ENCODE measurements at regions not wholly inside any gene's neighbourhood (a gene's known extent, or its start where the extent isn't known, plus 50 kb on each side); places are given as distances from the start of the nearest gene placed in this dataset.
"Not testable (repeated sequence)": the region's sequence is repeated elsewhere in the genome, so short reads cannot be mapped to it uniquely, and the experiment has no call there.

DNA sequence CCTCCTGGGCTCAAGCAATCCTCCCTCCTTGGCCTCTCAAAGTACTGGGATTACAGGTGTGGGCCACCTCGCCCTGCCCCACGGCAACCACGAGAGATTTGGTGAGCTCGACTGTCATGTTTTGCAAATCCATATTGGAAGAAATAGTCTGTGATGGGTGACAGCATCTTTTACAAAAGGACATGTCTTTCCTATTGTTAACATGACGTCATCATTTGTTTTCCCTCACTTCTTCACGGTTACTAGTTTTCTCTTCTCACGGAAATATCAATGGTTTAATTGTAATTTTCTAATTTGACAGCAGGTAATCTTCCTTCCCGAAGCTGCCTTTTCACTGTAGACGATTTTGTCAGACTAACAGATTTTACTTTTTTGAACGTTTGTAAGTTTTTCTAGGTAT lies 110.8 kb upstream of the GREM2 start:
- no peak for ATAC-seq
- no peaks in the 10 kb centered on the region for H3K36me3 ChIP-seq (ENCODE audit: control insufficient read depth, insufficient read depth, low read length)
- Mint-ChIP-seq H3K4me1 (no peaks in the 10 kb centered on the region), H3K27ac (no peak overlapping the region), H3K9me3 (no peaks in the 10 kb centered on the region), H3K27me3 (ENCODE audit: low read depth in 2 of 2) (peaks cover 8 to 18% of the 10 kb centered on the region in 2 donors), H3K4me3 (no peak overlapping the region), H3K36me3 (no peaks in the 10 kb centered on the region)
- no peak for TF ChIP-seq CTCF (IDR thresholded peaks at IDR 0.05)
- no peak for DNase-seq
- H3K4me3 ChIP-seq (ENCODE audit: low read length), result no peak overlapping the region
- H3K9me3 ChIP-seq (ENCODE audit: control insufficient read depth, insufficient read depth, low read length), result peaks cover 3% of the 10 kb centered on the region
- no peaks in the 10 kb centered on the region for H3K27me3 ChIP-seq (ENCODE audit: control insufficient read depth, insufficient read depth, low read length)
- no peaks in the 10 kb centered on the region for H3K4me1 ChIP-seq (ENCODE audit: control insufficient read depth, insufficient read depth, low read length)
- intact Hi-C loops (cut with micrococcal nuclease), result no loop called here
- 93% methylated on average over 8 of the region's 10 CpGs for WGBS (ENCODE audit: insufficient coverage)
- no peak overlapping the region for H3K27ac ChIP-seq (ENCODE audit: low read length)

- no peaks in the 10 kb centered on the region for H3K9me3 ChIP-seq (ENCODE audit: control insufficient read depth, insufficient read depth, low read length)
- no peaks in the 10 kb centered on the region for H3K4me1 ChIP-seq (ENCODE audit: control insufficient read depth, insufficient read depth, low read length)
- no peaks in the 10 kb centered on the region for H3K4me1 Mint-ChIP-seq
- no peak for TF ChIP-seq CTCF (IDR thresholded peaks at IDR 0.05)
- DNase-seq (no peak), ATAC-seq (no peak)
- H3K4me3 Mint-ChIP-seq, result no peak overlapping the region
- WGBS (ENCODE audit: insufficient coverage), result 74% methylated on average over 4 of the region's 6 CpGs
- no peaks in the 10 kb centered on the region for H3K36me3 Mint-ChIP-seq
- peaks cover 8 to 18% of the 10 kb centered on the region in 2 donors for H3K27me3 Mint-ChIP-seq (ENCODE audit: low read depth in 2 of 2)
- no peaks in the 10 kb centered on the region for H3K9me3 Mint-ChIP-seq
- H3K27me3 ChIP-seq (ENCODE audit: control insufficient read depth, insufficient read depth, low read length), result no peaks in the 10 kb centered on the region
- intact Hi-C loops (cut with micrococcal nuclease), result no loop called here
- no peak overlapping the region for H3K4me3 ChIP-seq (ENCODE audit: low read length)
- no peak overlapping the region for H3K27ac ChIP-seq (ENCODE audit: low read length)
- H3K27ac Mint-ChIP-seq, result no peak overlapping the region
- H3K36me3 ChIP-seq (ENCODE audit: control insufficient read depth, insufficient read depth, low read length), result no peaks in the 10 kb centered on the region
Measured at GRCh38 chr1:240720976-240721375, 109.0 kb upstream of the GREM2 start.

DNA sequence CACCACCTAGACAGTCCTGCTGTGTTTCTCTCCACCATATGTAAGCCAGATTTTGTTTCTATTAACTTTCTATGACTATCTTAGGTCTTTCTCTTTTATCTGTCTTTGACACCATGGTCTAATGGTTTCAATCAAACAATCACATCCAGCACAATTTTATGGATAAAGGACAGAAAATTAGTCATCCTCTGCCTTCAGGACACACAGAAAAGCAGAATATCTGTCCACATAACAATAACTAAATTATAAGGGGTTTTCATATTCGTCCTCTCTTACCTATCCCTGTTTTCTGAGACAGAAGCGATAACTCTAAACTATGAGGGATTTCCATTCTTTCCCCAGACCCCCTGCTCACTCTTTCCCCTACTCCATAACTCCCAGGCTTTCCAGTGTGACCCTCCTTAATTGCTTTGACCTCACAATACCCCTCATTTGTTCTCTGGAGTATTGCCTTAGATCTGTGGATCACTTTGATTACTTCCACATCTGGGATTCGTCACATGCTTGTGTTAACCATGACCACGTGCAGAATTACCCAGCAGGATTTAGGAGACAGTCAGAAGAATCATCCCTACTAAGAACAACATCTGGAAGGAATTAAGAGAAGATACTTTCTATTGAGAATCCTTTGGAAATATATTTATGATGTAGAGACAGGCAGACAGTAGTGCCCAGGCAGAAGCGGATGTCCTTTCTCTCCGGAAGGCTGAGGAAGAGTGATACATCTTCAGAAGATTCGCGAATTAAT lies 108.2 kb upstream of the GREM2 start:
- H3K4me1 ChIP-seq (ENCODE audit: control insufficient read depth, insufficient read depth, low read length), result no peaks in the 10 kb centered on the region
- no peaks in the 10 kb centered on the region for H3K9me3 ChIP-seq (ENCODE audit: control insufficient read depth, insufficient read depth, low read length)
- Mint-ChIP-seq H3K4me3 (no peak overlapping the region), H3K27me3 (ENCODE audit: low read depth in 2 of 2) (peaks cover 8 to 18% of the 10 kb centered on the region in 2 donors), H3K4me1 (no peaks in the 10 kb centered on the region), H3K27ac (no peak overlapping the region), H3K36me3 (no peaks in the 10 kb centered on the region), H3K9me3 (no peaks in the 10 kb centered on the region)
- ATAC-seq (no peak), DNase-seq (no peak)
- no peak overlapping the region for H3K4me3 ChIP-seq (ENCODE audit: low read length)
- H3K27ac ChIP-seq (ENCODE audit: low read length), result no peak overlapping the region
- TF ChIP-seq CTCF (IDR thresholded peaks at IDR 0.05), result no peak
- H3K27me3 ChIP-seq (ENCODE audit: control insufficient read depth, insufficient read depth, low read length), result no peaks in the 10 kb centered on the region
- H3K36me3 ChIP-seq (ENCODE audit: control insufficient read depth, insufficient read depth, low read length), result no peaks in the 10 kb centered on the region
- intact Hi-C loops (cut with micrococcal nuclease), result no loop called here
- WGBS (ENCODE audit: insufficient coverage), result 82% methylated on average over 7 of the region's 8 CpGs

GRCh38 chr1:240716538-240716937 lies 104.6 kb upstream of the GREM2 start:
- H3K27ac Mint-ChIP-seq; H3K27me3 ChIP-seq (ENCODE audit: control insufficient read depth, insufficient read depth, low read length); DNase-seq; ATAC-seq; H3K4me1 ChIP-seq (ENCODE audit: control insufficient read depth, insufficient read depth, low read length); intact Hi-C loops (cut with micrococcal nuclease); H3K4me3 ChIP-seq (ENCODE audit: low read length); H3K4me1 Mint-ChIP-seq; H3K9me3 ChIP-seq (ENCODE audit: control insufficient read depth, insufficient read depth, low read length); H3K4me3 Mint-ChIP-seq; H3K36me3 Mint-ChIP-seq; H3K36me3 ChIP-seq (ENCODE audit: control insufficient read depth, insufficient read depth, low read length); H3K27ac ChIP-seq (ENCODE audit: low read length); H3K9me3 Mint-ChIP-seq: not testable (repeated sequence)
- 97% methylated on average over 3 of the region's 4 CpGs for WGBS (ENCODE audit: insufficient coverage)
- H3K27me3 Mint-ChIP-seq (ENCODE audit: low read depth in 2 of 2), result peaks cover 4 to 12% of the 10 kb centered on the region in 2 donors

All from natural killer cell (primary cell).